NCI-H2196 treated with DMSO at 0.1 percent for 48 hours (cell line): ENCODE measurements at regions not wholly inside any gene's neighbourhood (a gene's known extent, or its start where the extent isn't known, plus 50 kb on each side); places are given as distances from the start of the nearest gene placed in this dataset.

ENCODE experiments used
- DNase-seq: peaks from one replicate; lab custom pipeline; 2025; ENCODE audit not compliant: unreplicated experiment; lab: John Stamatoyannopoulos, UW

- no peak for DNase-seq
Measured at GRCh38 chr18:76553715-76554546, 58.9 kb upstream of the ZNF516 start.

- no peak for DNase-seq
Measured at GRCh38 chr18:76548541-76548940, 53.5 kb upstream of the ZNF516 start.

- DNase-seq: no peak
Measured at GRCh38 chr18:76547296-76547695, 52.3 kb upstream of the ZNF516 start.

- DNase-seq: no peak
Measured at GRCh38 chr18:76546436-76546835, 51.4 kb upstream of the ZNF516 start.

- DNase-seq: no peak
Measured at GRCh38 chr18:76546088-76546435, 51.0 kb upstream of the ZNF516 start.

GRCh38 chr18:76545433-76546087 lies 50.5 kb upstream of the ZNF516 start:
- DNase-seq: no peak

GRCh38 chr18:76544511-76545345 lies 49.7 kb upstream of the ZNF516 start:
- no peak for DNase-seq
